H9 (cell line): ENCODE measurements at regions not wholly inside any gene's neighbourhood (a gene's known extent, or its start where the extent isn't known, plus 50 kb on each side); places are given as distances from the start of the nearest gene placed in this dataset.

Source experiments
- DNase-seq: peaks from one replicate; pipeline ENCODE4 v3.0.0-alpha.2; 2017
- H2AFZ ChIP-seq: one replicate; pipeline ENCODE4 v1.6.1; 2013; ENCODE audit warnings: mild to moderate bottlenecking, low read length, control low read depth, moderate library complexity
- H2AK5ac ChIP-seq: 2 replicates; pipeline ENCODE4 v1.6.1; 2013; ENCODE audit warnings: low read length, control low read depth, mixed read lengths; ENCODE audit not compliant: insufficient read length
- H2BK120ac ChIP-seq: one replicate; pipeline ENCODE4 v1.6.1; 2013; ENCODE audit warnings: low read depth, mild to moderate bottlenecking, low read length, control low read depth, inconsistent platforms; ENCODE audit not compliant: poor library complexity, severe bottlenecking
- H2BK12ac ChIP-seq: 2 replicates; pipeline ENCODE4 v1.6.1; 2013; ENCODE audit warnings: low read length, control low read depth, mixed read lengths, low read depth; ENCODE audit not compliant: insufficient read length
- H2BK15ac ChIP-seq: 2 replicates; pipeline ENCODE4 v1.6.1; 2013; ENCODE audit warnings: low read depth, low read length, control low read depth
- H2BK20ac ChIP-seq: one replicate; pipeline ENCODE4 v1.6.1; 2013; ENCODE audit warnings: low read depth, mild to moderate bottlenecking, low read length, control low read depth, inconsistent platforms; ENCODE audit not compliant: poor library complexity, severe bottlenecking
- H2BK5ac ChIP-seq: 2 replicates; pipeline ENCODE4 v1.6.1; 2013; ENCODE audit warnings: low read length, control low read depth, mixed read lengths; ENCODE audit not compliant: insufficient read length
- H3K14ac ChIP-seq: 2 replicates; pipeline ENCODE4 v1.6.1; 2013; ENCODE audit warnings: low read length, control low read depth; ENCODE audit not compliant: insufficient read depth
- H3K18ac ChIP-seq: 2 replicates; pipeline ENCODE4 v1.6.1; 2013; ENCODE audit warnings: low read depth, mild to moderate bottlenecking, mixed read lengths, low read length, control low read depth; ENCODE audit not compliant: insufficient read length
- H3K23ac ChIP-seq: 2 replicates; pipeline ENCODE4 v1.6.1; 2013; ENCODE audit warnings: low read length, control low read depth, mixed read lengths, low read depth; ENCODE audit not compliant: insufficient read length
- H3K23me2 ChIP-seq: 2 replicates; pipeline ENCODE4 v1.6.1; 2013; ENCODE audit warnings: low read depth, mild to moderate bottlenecking, mixed read lengths, low read length, control low read depth; ENCODE audit not compliant: insufficient read length, poor library complexity, severe bottlenecking
- H3K27ac ChIP-seq: 2 replicates; pipeline ENCODE4 v1.5.1; 2013; ENCODE audit warnings: low read length, control low read depth, mixed read lengths, low read depth; ENCODE audit not compliant: insufficient read length
- H3K27me3 ChIP-seq: 2 replicates; pipeline ENCODE4 v1.6.1; 2013; ENCODE audit warnings: low read length, control low read depth, inconsistent platforms; ENCODE audit not compliant: insufficient read depth
- H3K4ac ChIP-seq: 2 replicates; pipeline ENCODE4 v1.6.1; 2013; ENCODE audit warnings: low read depth, mild to moderate bottlenecking, control low read depth, inconsistent platforms, low read length, moderate library complexity
- H3K4me1 ChIP-seq: 2 replicates; pipeline ENCODE4 v1.6.1; 2013; ENCODE audit warnings: low read length, control low read depth, inconsistent platforms; ENCODE audit not compliant: insufficient read depth
- H3K4me2 ChIP-seq: 2 replicates; pipeline ENCODE4 v1.6.1; 2013; ENCODE audit warnings: low read length, control low read depth, mixed read lengths; ENCODE audit not compliant: insufficient read length, insufficient read depth
- H3K56ac ChIP-seq: 2 replicates; pipeline ENCODE4 v1.6.1; 2013; ENCODE audit warnings: low read depth, mild to moderate bottlenecking, mixed read lengths, low read length, control low read depth; ENCODE audit not compliant: insufficient read length
- H3K79me1 ChIP-seq: 2 replicates; pipeline ENCODE4 v1.6.1; 2013; ENCODE audit warnings: low read depth, mild to moderate bottlenecking, moderate library complexity, low read length, control low read depth, inconsistent platforms; ENCODE audit not compliant: insufficient read depth, poor library complexity, severe bottlenecking
- H3K79me2 ChIP-seq: 2 replicates; pipeline ENCODE4 v1.6.1; 2013; ENCODE audit warnings: low read length, control low read depth, inconsistent platforms; ENCODE audit not compliant: insufficient read depth
- H3K9ac ChIP-seq: 2 replicates; pipeline ENCODE4 v1.6.1; 2013; ENCODE audit warnings: low read length, control low read depth, mixed read lengths; ENCODE audit not compliant: insufficient read length; ENCODE audit errors: extremely low read depth
- H3K9me3 ChIP-seq: one replicate; pipeline ENCODE4 v1.6.1; 2013; ENCODE audit warnings: low read depth, low read length, inconsistent platforms; ENCODE audit not compliant: control insufficient read depth
- H3T11ph ChIP-seq: one replicate; pipeline ENCODE4 v1.6.1; 2013; ENCODE audit warnings: mild to moderate bottlenecking, low read length, control low read depth, inconsistent platforms
- H4K20me1 ChIP-seq: one replicate; pipeline ENCODE4 v1.6.1; 2013; ENCODE audit not compliant: control insufficient read depth, insufficient read length, insufficient read depth
- H4K5ac ChIP-seq: 2 replicates; pipeline ENCODE4 v1.6.1; 2013; ENCODE audit warnings: low read depth, mild to moderate bottlenecking, mixed read lengths, low read length, control low read depth; ENCODE audit not compliant: insufficient read length
- H4K8ac ChIP-seq: replicated peaks from 2 replicates; pipeline ENCODE4 v1.6.1; 2013; ENCODE audit warnings: low read length, control low read depth, mixed read lengths, low read depth; ENCODE audit not compliant: insufficient read length
- H4K91ac ChIP-seq: 2 replicates; pipeline ENCODE4 v1.6.1; 2013; ENCODE audit warnings: low read depth, mild to moderate bottlenecking, moderate library complexity, mixed read lengths, low read length, control low read depth; ENCODE audit not compliant: insufficient read length
- H3K27ac Mint-ChIP-seq, 3 experiments: 2 replicates in 2 of 3; 3 replicates in 1 of 3; pipeline ENCODE4 v1.8.0; 2020 to 2021; ENCODE audit warnings: mixed read lengths in 3 of 3, mild to moderate bottlenecking in 1 of 3, moderate library complexity in 1 of 3
- H3K27me3 Mint-ChIP-seq: 2 replicates; pipeline ENCODE4 v1.8.0; 2021; ENCODE audit warnings: low read depth, mild to moderate bottlenecking, moderate library complexity, mixed read lengths
- H3K36me3 Mint-ChIP-seq, 3 experiments: 2 replicates in 2 of 3; 3 replicates in 1 of 3; pipeline ENCODE4 v1.8.0; 2020 to 2021; ENCODE audit warnings: low read depth in 3 of 3, mixed read lengths in 3 of 3; ENCODE audit not compliant: insufficient read depth in 1 of 3
- H3K4me1 Mint-ChIP-seq, 2 experiments: 2 replicates each; pipeline ENCODE4 v1.8.0; 2020; ENCODE audit warnings: mixed read lengths in 2 of 2
- H3K4me3 Mint-ChIP-seq, 2 experiments: 2 replicates in 1 of 2; 3 replicates in 1 of 2; pipeline ENCODE4 v1.8.0; 2020 to 2021; ENCODE audit warnings: mild to moderate bottlenecking in 2 of 2, mixed read lengths in 2 of 2, moderate library complexity in 1 of 2
- H3K9me3 Mint-ChIP-seq, 2 experiments: 2 replicates in 1 of 2; 3 replicates in 1 of 2; pipeline ENCODE4 v1.8.0; 2020; ENCODE audit warnings: mild to moderate bottlenecking in 2 of 2, mixed read lengths in 2 of 2, moderate library complexity in 1 of 2
- CTCF ChIP-seq: fragments of 200-600 bp; sonication (generic); conservative IDR thresholded peaks from 3 replicates; pipeline ENCODE4 v1.8.0; 2021; ENCODE audit warnings: antibody characterized with exemption, mild to moderate bottlenecking
- WGBS: extraction: QIAGEN DNeasy Blood & Tissue Kit; methylation state at CpG from one replicate; pipeline ENCODE4 v1.1.7; 2013; ENCODE audit warnings: missing lambda C conversion rate, low lambda C conversion rate, mixed read lengths; ENCODE audit not compliant: insufficient read length; ENCODE audit errors: extremely low coverage; 5-methylcytosine and 5-hydroxymethylcytosine counted together

GRCh38 chr12:94815958-94816357, 165.6 kb upstream of the TMCC3 start:
- Mint-ChIP-seq H3K27me3 (peaks cover 36% of the 10 kb centered on the region), H3K36me3 (peaks cover 16 to 38% (median 18%) of the 10 kb centered on the region in 3 experiments), H3K9me3 (peaks cover 29 to 38% of the 10 kb centered on the region in 2 experiments), H3K4me3 (peak overlapping the region in 1 of 2 experiments; percentile 32; a peak in 1 of 5 replicates), H3K27ac (peak overlapping the region in 1 of 3 experiments; percentile 65; a peak in 1 of 7 replicates), H3K4me1 (peaks cover 16 to 24% of the 10 kb centered on the region in 2 experiments)
- Histone ChIP-seq H3K4me2 (no peak overlapping the region), H3K79me2 (no peaks in the 10 kb centered on the region), H2BK5ac (no peak overlapping the region), H3K27me3 (no peaks in the 10 kb centered on the region), H2BK12ac (no peak overlapping the region), H3K4me1 (no peaks in the 10 kb centered on the region; the same call in 1 of the 2 replicates), H3K56ac (no peak overlapping the region), H3K9me3 (peaks cover 5% of the 10 kb centered on the region), H2AFZ (no peak overlapping the region), H3T11ph (no peak overlapping the region), H3K9ac (no peak overlapping the region), H3K27ac (no peak overlapping the region), H2BK120ac (no peak overlapping the region), H2AK5ac (no peak overlapping the region), H3K14ac (no peak overlapping the region; the same call in 1 of the 2 replicates), H3K23ac (no peak overlapping the region), H2BK15ac (no peak overlapping the region), H3K4ac (no peak overlapping the region), H4K5ac (no peak overlapping the region), H2BK20ac (no peak overlapping the region), H3K23me2 (no peaks in the 10 kb centered on the region), H3K79me1 (no peaks in the 10 kb centered on the region), H4K20me1 (no peaks in the 10 kb centered on the region), H4K8ac (no peak overlapping the region), H3K18ac (no peak overlapping the region), H4K91ac (no peak overlapping the region)
- DNase-seq: peak; percentile 93
- TF ChIP-seq CTCF: no peak
- WGBS: no CpG with 5 or more reads among the region's 7 CpGs
